Activated T-helper 2 cell treated with anti-CD3 and anti-CD28 coated beads, Interferon-gamma antibody, Interleukin-2, Interleukin-4, amounts not matched to agents 10 μg/mL and 5 μg/mL and 100 μg/mL, durations not matched to agents 14 hours and 24 hours and 36 hours (primary cell): ENCODE measurements at regions not wholly inside any gene's neighbourhood (a gene's known extent, or its start where the extent isn't known, plus 50 kb on each side); places are given as distances from the start of the nearest gene placed in this dataset.

Experiments
- DNase-seq: peaks from one replicate; pipeline ENCODE4 v3.0.0; 2021; ENCODE audit warnings: low spot score
- H3K27ac Mint-ChIP-seq: one replicate; pipeline ENCODE4 v1.8.0; 2021; ENCODE audit warnings: mixed read lengths
- H3K27me3 Mint-ChIP-seq: one replicate; pipeline ENCODE4 v1.8.0; 2021; ENCODE audit warnings: low read depth, mixed read lengths
- H3K36me3 Mint-ChIP-seq: one replicate; pipeline ENCODE4 v1.8.0; 2021; ENCODE audit warnings: low read depth, mixed read lengths
- H3K4me1 Mint-ChIP-seq: one replicate; pipeline ENCODE4 v1.8.0; 2021; ENCODE audit warnings: low read depth, mixed read lengths
- H3K4me3 Mint-ChIP-seq: one replicate; pipeline ENCODE4 v1.8.0; 2021; ENCODE audit warnings: low read depth, mild to moderate bottlenecking, moderate library complexity, mixed read lengths
- H3K9me3 Mint-ChIP-seq: one replicate; pipeline ENCODE4 v1.8.0; 2021; ENCODE audit warnings: mixed read lengths
- intact Hi-C: fragments of 100-400 bp; cut with micrococcal nuclease; formaldehyde crosslinking; loops from one replicate; pipeline ENCODE4 v1.15.1; 2023

DNA sequence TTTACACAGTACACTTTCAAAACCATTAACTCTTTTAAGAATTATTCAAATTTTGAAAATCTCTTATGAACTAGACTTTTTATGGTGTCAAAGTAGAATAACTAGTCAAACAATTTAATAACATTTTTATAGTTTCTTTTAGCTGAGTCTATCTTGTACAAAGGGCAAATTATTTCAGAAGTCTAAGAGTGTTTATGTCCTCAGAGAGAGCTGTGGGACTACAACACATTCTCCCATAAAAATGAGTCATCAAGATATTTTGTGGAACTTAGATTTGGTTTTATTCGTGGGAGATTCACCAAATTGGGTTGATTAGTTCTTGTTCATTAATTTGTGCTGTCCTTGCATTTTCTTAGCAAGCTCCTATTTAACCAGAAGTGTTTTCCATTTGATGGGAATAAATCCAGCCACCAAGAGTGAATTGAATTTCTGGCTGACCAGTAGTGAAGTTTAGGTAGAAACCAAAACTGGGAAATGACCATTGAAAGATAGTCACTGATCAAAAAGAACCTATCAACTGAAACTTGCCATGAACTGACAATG lies 291.0 kb downstream of the DLEU7 start:
- H3K4me3 Mint-ChIP-seq = no peak overlapping the region
- H3K27me3 Mint-ChIP-seq = peaks cover 16% of the 10 kb centered on the region
- H3K4me1 Mint-ChIP-seq = no peaks in the 10 kb centered on the region
- intact Hi-C loops = no loop called here
- H3K36me3 Mint-ChIP-seq = no peaks in the 10 kb centered on the region
- no peaks in the 10 kb centered on the region for H3K9me3 Mint-ChIP-seq
- no peak for DNase-seq
- H3K27ac Mint-ChIP-seq = no peak overlapping the region

DNA sequence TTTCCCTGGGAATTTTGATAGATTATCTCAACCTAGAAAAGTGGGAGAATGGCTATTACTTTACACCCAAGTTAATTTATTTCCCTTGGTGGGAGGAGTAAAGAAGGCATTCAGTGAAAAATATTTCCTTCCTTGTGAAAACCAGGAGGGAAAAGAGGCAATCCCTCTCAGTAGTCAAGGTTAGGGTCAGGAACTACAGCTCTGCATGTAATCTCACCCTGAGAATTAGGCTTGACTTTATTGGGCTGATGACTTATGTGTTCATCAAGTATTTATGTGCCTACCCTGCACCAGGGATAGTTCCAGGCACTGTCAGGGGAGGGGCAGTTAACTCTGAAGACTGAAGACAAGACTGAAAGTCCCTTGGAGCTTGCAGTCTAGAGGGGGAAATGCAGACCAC lies 281.8 kb downstream of the DLEU7 start:
- Mint-ChIP-seq H3K36me3 (no peaks in the 10 kb centered on the region), H3K9me3 (peaks cover 2% of the 10 kb centered on the region)
- intact Hi-C loops = no loop called here

DNA sequence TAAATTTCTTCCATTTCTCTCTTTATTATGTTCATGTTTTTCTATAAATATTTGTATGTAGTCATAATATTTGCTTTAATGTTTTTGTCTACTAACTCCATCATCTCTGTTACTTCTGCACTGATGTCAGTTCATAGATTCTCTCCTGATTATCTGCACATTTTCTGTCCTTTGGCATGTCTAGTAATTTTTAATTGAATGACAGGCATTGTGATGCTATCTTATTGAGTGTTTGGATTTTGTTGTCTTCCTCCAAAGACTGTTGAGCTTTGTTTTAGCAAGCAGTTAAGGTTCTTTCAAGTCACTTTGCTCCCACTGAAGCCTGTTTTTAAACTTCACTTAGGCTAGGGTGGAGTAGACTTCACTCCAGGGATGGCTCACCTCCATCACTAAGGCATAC lies 276.8 kb downstream of the DLEU7 start:
- Mint-ChIP-seq H3K36me3 (no peaks in the 10 kb centered on the region), H3K9me3 (peaks cover 12% of the 10 kb centered on the region), H3K4me3 (no peak overlapping the region), H3K4me1 (no peaks in the 10 kb centered on the region), H3K27me3 (peaks cover 57% of the 10 kb centered on the region), H3K27ac (no peak overlapping the region)
- no peak for DNase-seq
- intact Hi-C loops = no loop called here

More for the DNA sequence above, 281.8 kb downstream of the DLEU7 start:
- H3K27ac Mint-ChIP-seq = no peak overlapping the region
- no peak for DNase-seq
- no peaks in the 10 kb centered on the region for H3K4me1 Mint-ChIP-seq
- H3K4me3 Mint-ChIP-seq = no peak overlapping the region
- peaks cover 51% of the 10 kb centered on the region for H3K27me3 Mint-ChIP-seq

DNA sequence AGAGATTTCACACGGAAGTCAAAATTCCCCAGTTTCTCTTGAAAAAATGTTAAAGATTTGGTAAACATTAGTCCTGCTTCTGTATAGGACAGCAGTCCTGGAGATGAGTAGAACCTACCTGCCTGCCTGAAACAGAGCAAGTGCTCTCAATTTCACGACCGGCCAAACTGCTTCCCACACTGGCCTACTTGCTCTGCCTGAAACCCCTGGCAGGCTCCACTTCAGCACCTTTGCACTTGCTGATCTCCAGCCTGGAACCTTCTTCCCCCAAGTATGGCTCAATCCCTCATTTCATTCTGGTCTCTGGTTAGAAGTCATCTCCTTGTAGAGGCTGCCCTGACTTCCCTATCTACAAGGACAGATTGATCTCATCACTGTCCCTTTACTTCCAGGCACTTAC lies 271.4 kb downstream of the DLEU7 start:
- intact Hi-C loops = no loop called here
- no peaks in the 10 kb centered on the region for H3K36me3 Mint-ChIP-seq

DNA sequence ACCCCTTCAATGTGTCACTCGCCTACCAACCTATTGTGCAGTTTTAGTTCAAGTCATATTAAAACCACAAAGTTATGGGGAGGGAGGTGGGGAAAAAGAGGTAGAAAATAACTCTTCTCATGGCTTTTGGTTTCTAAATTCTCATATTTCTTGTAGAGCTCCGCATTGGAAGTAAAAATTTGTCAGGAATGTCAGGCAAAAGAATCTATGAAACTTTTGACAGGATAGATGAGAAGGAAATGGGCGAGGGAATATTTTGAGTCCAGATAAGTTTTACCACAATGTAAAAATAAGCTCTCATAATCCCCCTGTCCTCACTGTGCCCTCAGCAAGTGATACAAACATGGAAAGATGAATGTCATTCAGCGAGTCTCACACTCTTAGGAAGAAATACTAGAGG lies 270.4 kb downstream of the DLEU7 start:
- intact Hi-C loops = no loop called here
- no peak for DNase-seq
- Mint-ChIP-seq H3K27me3 (peaks cover 21% of the 10 kb centered on the region), H3K4me1 (peaks cover 2% of the 10 kb centered on the region), H3K36me3 (no peaks in the 10 kb centered on the region), H3K9me3 (no peaks in the 10 kb centered on the region), H3K4me3 (no peak overlapping the region), H3K27ac (no peak overlapping the region)

More for the DNA sequence above, 271.4 kb downstream of the DLEU7 start:
- DNase-seq = no peak
- Mint-ChIP-seq H3K4me3 (no peak overlapping the region), H3K9me3 (peaks cover 6% of the 10 kb centered on the region), H3K4me1 (peaks cover 2% of the 10 kb centered on the region), H3K27ac (no peak overlapping the region), H3K27me3 (peaks cover 29% of the 10 kb centered on the region)

DNA sequence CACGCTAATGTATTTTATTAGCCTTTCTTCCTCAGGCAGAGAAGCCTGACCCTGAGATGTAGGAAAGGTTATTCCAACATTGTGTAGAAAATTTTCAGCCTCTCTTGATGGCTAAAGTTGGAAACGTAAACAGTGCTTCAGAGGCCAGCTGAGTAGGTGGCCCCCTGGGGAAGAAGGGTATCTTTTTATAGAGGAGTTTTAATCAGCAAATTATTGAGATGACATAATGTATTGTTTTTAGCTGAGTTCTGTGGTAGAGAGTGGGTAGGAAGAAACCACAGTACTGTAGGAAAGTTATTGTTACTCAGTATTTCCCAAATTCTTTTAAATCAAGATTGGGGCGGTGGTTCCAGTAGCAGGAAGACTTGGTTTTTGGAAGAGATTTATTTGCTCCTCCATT lies 268.8 kb downstream of the DLEU7 start:
- H3K4me1 Mint-ChIP-seq = peaks cover 2% of the 10 kb centered on the region
- H3K4me3 Mint-ChIP-seq = no peak overlapping the region
- H3K27me3 Mint-ChIP-seq = peaks cover 21% of the 10 kb centered on the region
- intact Hi-C loops = no loop called here
- H3K36me3 Mint-ChIP-seq = no peaks in the 10 kb centered on the region
- no peak overlapping the region for H3K27ac Mint-ChIP-seq
- DNase-seq = no peak
- no peaks in the 10 kb centered on the region for H3K9me3 Mint-ChIP-seq

DNA sequence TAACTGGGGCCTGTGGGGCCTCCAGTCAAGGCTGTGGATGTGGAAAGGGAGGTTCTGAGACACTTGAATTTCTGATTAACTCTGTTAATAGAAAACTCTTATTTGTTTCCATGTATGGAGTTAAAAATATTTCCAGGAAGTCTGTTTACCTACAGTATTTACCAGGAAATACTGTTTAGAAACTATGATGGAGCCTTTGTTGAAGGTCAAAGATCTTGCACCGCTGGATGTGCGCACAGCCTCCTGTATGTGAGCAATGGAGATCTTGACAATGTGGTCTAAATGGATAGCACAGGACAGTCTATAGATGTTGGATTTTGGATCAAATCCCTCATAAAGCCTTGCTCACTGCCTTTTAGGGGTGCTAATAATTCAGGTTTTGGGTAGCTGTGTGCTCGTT lies 268.4 kb downstream of the DLEU7 start:
- no peak overlapping the region for H3K27ac Mint-ChIP-seq
- peaks cover 18% of the 10 kb centered on the region for H3K27me3 Mint-ChIP-seq
- no peak overlapping the region for H3K4me3 Mint-ChIP-seq
- DNase-seq = no peak
- intact Hi-C loops = no loop called here
- no peaks in the 10 kb centered on the region for H3K36me3 Mint-ChIP-seq
- H3K4me1 Mint-ChIP-seq = peaks cover 2% of the 10 kb centered on the region
- H3K9me3 Mint-ChIP-seq = no peaks in the 10 kb centered on the region

DNA sequence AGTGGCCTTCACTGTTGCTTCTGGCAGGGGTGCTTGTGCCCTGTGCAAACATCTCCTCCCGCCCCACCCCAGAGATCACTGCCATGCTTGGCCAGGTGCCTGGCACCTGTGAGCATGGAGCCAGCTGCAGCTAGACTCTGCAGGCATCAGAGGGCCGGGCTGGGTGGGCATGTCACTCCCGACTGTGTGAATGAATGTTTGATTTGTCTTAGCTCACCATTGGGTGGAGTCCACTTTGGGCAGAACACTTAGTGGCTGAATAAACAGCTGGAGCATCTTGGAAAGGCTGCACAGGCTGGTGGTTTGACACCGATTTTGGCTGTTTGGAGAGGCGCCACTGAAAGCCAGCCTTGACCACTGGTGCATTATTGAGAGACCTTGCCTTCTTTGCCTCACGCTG lies 267.3 kb downstream of the DLEU7 start:
- H3K27me3 Mint-ChIP-seq = peaks cover 18% of the 10 kb centered on the region
- H3K36me3 Mint-ChIP-seq = no peaks in the 10 kb centered on the region
- no peak overlapping the region for H3K4me3 Mint-ChIP-seq
- intact Hi-C loops = no loop called here
- no peaks in the 10 kb centered on the region for H3K9me3 Mint-ChIP-seq
- H3K4me1 Mint-ChIP-seq = peaks cover 2% of the 10 kb centered on the region
- DNase-seq = no peak
- no peak overlapping the region for H3K27ac Mint-ChIP-seq

DNA sequence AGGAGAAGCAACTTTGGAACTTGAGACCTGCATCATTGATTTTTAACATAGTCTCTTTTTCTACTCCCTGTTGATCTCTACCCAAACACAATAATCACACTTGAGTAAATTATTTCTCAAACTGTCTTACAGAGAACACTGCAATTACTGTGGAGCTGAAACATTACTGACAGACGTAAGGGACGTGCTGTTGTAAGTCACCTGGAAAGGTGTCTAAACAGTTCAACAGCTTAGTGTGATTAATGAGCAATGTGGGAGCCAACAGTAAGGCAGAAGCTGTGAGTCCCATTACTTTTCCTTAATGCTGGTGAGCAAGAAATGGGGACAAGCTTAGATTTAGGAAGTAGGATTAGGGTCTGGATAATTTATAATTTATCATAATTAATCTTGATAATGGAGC lies 265.7 kb downstream of the DLEU7 start:
- H3K9me3 Mint-ChIP-seq = no peaks in the 10 kb centered on the region
- H3K27ac Mint-ChIP-seq = no peak overlapping the region
- H3K27me3 Mint-ChIP-seq = peaks cover 19% of the 10 kb centered on the region
- H3K36me3 Mint-ChIP-seq = no peaks in the 10 kb centered on the region
- DNase-seq = no peak
- no peak overlapping the region for H3K4me3 Mint-ChIP-seq
- intact Hi-C loops = no loop called here
- H3K4me1 Mint-ChIP-seq = peaks cover 2% of the 10 kb centered on the region

DNA sequence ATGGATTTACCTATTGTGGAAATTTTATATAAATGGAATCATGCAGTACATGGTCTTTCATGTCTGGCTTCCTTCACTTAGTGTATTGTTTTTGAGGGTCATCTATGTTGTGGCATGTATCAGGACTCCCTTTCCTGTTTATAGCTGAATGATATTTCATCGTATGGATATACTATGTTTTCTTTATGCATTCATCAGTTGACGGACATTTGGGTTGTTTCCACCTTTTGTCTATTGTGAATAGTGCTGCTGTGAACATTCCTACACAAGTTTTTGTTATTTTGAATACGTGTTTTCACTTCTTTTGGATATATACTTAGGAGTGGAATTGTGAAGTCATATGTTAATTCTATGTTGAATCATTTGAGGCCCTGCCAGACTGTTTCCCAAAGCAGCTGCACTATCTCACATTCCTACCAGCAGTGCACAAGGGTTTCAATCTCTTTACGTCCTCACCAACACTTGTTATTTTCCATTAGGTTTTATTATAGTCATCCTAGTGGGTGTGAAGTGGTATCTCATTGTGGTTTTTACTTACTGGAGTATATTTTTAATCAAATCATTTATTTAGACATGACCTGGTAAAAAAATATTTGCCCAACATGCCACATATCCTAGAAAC lies 262.7 kb downstream of the DLEU7 start:
- Mint-ChIP-seq H3K4me3 (no peak overlapping the region), H3K36me3 (no peaks in the 10 kb centered on the region), H3K27me3 (peaks cover 23% of the 10 kb centered on the region), H3K27ac (no peak overlapping the region), H3K4me1 (no peaks in the 10 kb centered on the region), H3K9me3 (no peaks in the 10 kb centered on the region)
- intact Hi-C loops = no loop called here
- DNase-seq = no peak

DNA sequence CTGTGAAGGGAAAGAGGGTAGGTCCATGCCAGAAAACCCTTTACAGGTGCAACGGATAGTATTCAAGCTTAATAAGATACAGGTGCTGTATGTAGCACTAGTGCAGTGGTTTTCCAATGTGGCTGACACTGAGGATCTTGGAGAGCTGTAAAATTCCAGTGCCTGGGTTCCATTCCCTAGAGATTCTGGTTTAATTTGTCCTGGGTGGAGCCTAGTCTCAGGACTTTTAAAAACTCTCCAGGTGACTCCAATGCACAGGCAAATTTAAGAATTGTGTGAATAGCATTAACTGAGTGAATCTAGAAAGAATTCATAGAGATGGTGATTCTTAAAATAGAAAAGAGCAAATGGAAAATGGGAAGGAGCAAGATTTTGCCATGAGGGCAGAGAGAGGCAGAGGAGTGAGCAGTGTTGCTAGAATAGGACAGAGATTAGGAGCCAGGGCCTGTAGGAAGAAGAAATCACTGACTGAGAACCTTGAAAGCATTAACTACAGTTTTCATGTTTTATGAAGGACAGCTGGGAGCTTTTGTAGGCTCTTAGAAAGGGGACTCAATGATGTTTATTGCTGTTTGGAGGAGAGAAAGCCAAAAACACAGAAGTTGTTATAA lies 261.8 kb downstream of the DLEU7 start:
- Mint-ChIP-seq H3K36me3 (no peaks in the 10 kb centered on the region), H3K9me3 (no peaks in the 10 kb centered on the region), H3K4me1 (no peaks in the 10 kb centered on the region), H3K4me3 (no peak overlapping the region), H3K27me3 (peaks cover 23% of the 10 kb centered on the region), H3K27ac (no peak overlapping the region)
- intact Hi-C loops = no loop called here
- no peak for DNase-seq

DNA sequence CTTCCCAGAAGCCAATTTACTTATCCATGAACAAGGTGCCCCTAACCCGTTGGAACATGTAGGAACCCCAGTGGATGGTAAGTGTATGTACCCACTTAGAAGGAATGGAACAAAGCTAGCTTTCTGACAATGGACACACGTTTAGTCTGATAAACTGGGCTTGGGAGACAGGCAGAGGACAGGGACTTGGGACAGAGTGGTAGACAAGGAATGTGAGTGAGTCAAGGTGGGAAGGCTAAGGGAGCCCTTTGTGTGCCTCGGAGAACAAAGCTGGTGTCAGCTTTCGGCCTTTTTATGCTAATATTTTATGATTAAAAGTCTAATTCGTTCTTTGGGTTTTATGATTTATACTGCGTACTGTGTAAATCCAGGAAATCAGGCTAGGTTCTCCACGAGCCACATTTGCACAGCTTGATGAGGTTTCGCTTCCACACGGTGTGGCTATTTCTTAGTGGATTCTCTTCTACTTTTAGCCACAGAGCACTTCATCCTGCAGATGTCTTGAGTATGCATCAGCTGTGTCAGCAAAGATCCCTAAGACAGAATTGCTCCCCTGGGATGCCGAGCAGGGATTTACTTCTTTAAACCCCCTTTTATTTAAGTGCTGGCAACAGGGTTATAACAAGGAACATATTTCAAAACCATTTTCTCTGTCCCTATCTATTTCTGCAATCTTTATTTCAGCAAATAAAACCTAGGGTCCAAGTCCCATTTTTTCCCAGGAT lies 258.5 kb downstream of the DLEU7 start:
- H3K27ac Mint-ChIP-seq = no peak overlapping the region
- H3K4me3 Mint-ChIP-seq = no peak overlapping the region
- intact Hi-C loops = no loop called here
- peaks cover 8% of the 10 kb centered on the region for H3K4me1 Mint-ChIP-seq
- peaks cover 12% of the 10 kb centered on the region for H3K27me3 Mint-ChIP-seq
- H3K36me3 Mint-ChIP-seq = no peaks in the 10 kb centered on the region
- DNase-seq = no peak
- H3K9me3 Mint-ChIP-seq = no peaks in the 10 kb centered on the region
